ENCODE measurements at regions not wholly inside any gene's neighbourhood (a gene's known extent, or its start where the extent isn't known, plus 50 kb on each side); places are given as distances from the start of the nearest gene placed in this dataset.

DNA sequence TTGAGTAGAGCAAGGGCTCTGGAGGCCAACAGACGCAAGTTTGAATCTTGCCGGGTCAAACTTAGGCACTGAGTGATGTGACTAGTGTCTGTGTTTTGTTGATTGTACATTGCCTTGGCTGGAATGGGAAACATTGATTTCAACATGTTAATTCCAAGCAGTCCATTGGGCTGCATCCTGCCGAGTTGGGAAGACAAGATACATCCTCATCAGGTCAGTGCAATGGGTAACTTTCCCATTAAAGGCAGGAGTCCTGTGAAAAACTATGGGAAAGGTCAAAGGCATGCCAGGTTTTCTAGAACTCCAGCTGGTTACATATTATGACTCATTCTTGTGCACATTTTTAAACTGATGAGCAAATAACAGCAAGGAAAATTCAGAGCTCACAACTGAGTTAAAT lies 126.5 kb upstream of the ABCA1 start:
- Mint-ChIP-seq H3K27me3 (ENCODE audit: unreplicated experiment) (peaks cover 4% of the 10 kb centered on the region), H3K4me3 (ENCODE audit: unreplicated experiment) (no peak overlapping the region), H3K9me3 (ENCODE audit: unreplicated experiment) (no peaks in the 10 kb centered on the region), H3K4me1 (ENCODE audit: unreplicated experiment) (no peaks in the 10 kb centered on the region), H3K27ac (ENCODE audit: unreplicated experiment) (no peak overlapping the region), H3K36me3 (ENCODE audit: low read depth, unreplicated experiment) (no peaks in the 10 kb centered on the region)
- no peak for DNase-seq (ENCODE audit: low spot score)
- TF ChIP-seq, protein P1, sequence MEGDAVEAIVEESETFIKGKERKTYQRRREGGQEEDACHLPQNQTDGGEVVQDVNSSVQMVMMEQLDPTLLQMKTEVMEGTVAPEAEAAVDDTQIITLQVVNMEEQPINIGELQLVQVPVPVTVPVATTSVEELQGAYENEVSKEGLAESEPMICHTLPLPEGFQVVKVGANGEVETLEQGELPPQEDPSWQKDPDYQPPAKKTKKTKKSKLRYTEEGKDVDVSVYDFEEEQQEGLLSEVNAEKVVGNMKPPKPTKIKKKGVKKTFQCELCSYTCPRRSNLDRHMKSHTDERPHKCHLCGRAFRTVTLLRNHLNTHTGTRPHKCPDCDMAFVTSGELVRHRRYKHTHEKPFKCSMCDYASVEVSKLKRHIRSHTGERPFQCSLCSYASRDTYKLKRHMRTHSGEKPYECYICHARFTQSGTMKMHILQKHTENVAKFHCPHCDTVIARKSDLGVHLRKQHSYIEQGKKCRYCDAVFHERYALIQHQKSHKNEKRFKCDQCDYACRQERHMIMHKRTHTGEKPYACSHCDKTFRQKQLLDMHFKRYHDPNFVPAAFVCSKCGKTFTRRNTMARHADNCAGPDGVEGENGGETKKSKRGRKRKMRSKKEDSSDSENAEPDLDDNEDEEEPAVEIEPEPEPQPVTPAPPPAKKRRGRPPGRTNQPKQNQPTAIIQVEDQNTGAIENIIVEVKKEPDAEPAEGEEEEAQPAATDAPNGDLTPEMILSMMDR (IDR thresholded peaks at IDR 0.05; ENCODE audit: unreplicated experiment) = no peak

DNA sequence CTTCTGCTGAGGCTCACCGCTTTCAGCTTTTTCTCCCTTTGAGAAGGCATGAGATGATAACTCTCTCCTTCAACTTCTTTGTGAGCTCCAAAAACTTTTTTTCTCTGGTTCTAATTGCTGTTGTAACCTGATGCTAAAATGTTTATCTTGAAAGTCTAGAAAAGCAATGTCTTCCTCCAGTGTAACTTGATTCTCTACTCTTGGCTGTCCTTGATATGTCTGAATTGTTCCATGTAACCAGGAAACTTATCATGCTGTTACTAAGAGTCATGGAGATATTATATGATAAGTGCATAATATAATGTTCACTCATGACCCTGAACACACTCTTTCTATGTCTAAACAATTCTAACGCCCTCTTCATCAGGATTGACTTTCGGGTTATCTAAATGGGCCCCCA lies 128.0 kb upstream of the ABCA1 start:
- Mint-ChIP-seq H3K36me3 (ENCODE audit: low read depth, unreplicated experiment) (no peaks in the 10 kb centered on the region), H3K27me3 (ENCODE audit: unreplicated experiment) (peaks cover 1% of the 10 kb centered on the region), H3K4me1 (ENCODE audit: unreplicated experiment) (no peaks in the 10 kb centered on the region), H3K9me3 (ENCODE audit: unreplicated experiment) (no peaks in the 10 kb centered on the region), H3K4me3 (ENCODE audit: unreplicated experiment) (no peak overlapping the region), H3K27ac (ENCODE audit: unreplicated experiment) (no peak overlapping the region)
- TF ChIP-seq, protein P1 (IDR thresholded peaks at IDR 0.05; ENCODE audit: unreplicated experiment) = no peak
- DNase-seq (ENCODE audit: low spot score) = no peak

DNA sequence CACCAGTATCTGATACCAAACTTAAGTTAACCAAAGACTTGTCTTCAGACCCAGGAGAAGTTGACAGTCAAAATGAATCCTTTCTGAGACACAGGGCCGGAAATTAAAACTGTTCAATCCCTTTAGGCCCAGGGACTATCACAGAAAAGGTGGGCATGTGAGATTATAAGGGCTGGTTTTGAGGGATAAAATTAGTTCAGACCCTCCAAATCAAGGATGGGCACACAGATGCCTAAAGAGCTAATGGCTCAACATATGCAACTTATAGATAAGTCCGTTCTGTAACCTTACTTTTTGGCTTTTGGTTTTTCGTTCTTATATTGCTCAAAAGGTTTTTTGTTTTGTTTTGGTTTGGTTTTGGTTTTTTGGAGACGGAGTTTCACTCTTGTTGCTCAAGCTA lies 129.6 kb upstream of the ABCA1 start:
- TF ChIP-seq, protein P1 (IDR thresholded peaks at IDR 0.05; ENCODE audit: unreplicated experiment) = no peak

DNA sequence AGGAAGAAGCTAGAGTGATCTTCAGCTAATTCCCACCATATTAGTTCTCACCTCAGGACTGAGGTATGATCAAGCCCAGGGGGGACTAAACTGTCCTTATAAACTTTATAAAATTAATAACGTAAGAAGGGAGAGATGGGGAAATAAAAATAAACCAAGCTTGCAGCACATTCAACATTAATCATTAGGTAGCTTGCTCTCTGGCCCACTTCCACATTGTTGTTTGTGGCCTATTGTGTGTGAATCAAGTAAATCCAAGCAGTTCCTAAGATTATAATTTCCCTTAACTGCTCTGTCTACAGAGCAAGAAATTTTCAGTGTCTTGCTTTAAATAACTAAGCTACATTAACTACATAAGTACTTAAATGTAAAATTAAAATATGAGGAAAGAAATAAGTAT lies 131.3 kb upstream of the ABCA1 start:
- Mint-ChIP-seq H3K27ac (ENCODE audit: unreplicated experiment) (no peak overlapping the region), H3K27me3 (ENCODE audit: unreplicated experiment) (peaks cover 7% of the 10 kb centered on the region), H3K4me3 (ENCODE audit: unreplicated experiment) (no peak overlapping the region), H3K9me3 (ENCODE audit: unreplicated experiment) (no peaks in the 10 kb centered on the region), H3K4me1 (ENCODE audit: unreplicated experiment) (no peaks in the 10 kb centered on the region), H3K36me3 (ENCODE audit: low read depth, unreplicated experiment) (no peaks in the 10 kb centered on the region)
- no peak for DNase-seq (ENCODE audit: low spot score)
- TF ChIP-seq, protein P1 (IDR thresholded peaks at IDR 0.05; ENCODE audit: unreplicated experiment) = no peak

More for the DNA sequence above, 129.6 kb upstream of the ABCA1 start:
- no peak for DNase-seq (ENCODE audit: low spot score)
- H3K36me3 Mint-ChIP-seq (ENCODE audit: low read depth, unreplicated experiment) = no peaks in the 10 kb centered on the region
- no peak overlapping the region for H3K4me3 Mint-ChIP-seq (ENCODE audit: unreplicated experiment)
- no peaks in the 10 kb centered on the region for H3K4me1 Mint-ChIP-seq (ENCODE audit: unreplicated experiment)
- H3K9me3 Mint-ChIP-seq (ENCODE audit: unreplicated experiment) = no peaks in the 10 kb centered on the region
- H3K27me3 Mint-ChIP-seq (ENCODE audit: unreplicated experiment) = peaks cover 5% of the 10 kb centered on the region
- no peak overlapping the region for H3K27ac Mint-ChIP-seq (ENCODE audit: unreplicated experiment)

DNA sequence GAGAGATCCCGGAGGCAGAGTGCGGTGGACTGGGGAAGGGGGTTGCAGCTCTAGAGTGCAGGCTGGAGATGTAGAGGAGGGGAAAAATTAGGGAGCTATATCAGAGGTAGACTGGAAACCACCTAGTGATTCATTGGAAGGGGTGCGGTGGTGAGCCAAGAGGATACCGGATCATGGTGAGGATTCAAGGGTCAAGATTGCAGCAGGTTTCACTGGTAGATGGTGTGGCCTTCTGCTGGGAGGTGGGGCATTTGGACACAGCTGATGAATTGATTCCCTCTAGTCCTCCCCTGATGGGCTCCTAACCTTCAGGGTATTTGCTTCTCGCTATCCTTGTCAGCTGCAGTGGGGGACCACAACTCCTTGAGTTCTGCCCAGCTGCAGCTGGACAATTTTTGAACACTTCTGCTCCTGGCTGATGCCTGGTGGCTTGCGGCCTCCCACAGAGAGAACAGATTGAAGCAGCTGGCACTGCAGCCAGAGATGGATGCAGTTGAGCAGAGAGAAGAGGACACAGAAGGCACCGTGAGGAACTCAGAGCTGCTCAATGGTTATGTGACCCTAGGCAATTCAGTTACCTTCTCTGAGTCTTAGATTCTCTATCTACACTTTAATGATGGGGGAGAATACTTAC lies 134.4 kb upstream of the ABCA1 start:
- H3K4me3 Mint-ChIP-seq (ENCODE audit: unreplicated experiment) = no peak overlapping the region
- no peak overlapping the region for H3K27ac Mint-ChIP-seq (ENCODE audit: unreplicated experiment)
- no peak for DNase-seq (ENCODE audit: low spot score)
- H3K4me1 Mint-ChIP-seq (ENCODE audit: unreplicated experiment) = no peaks in the 10 kb centered on the region
- H3K27me3 Mint-ChIP-seq (ENCODE audit: unreplicated experiment) = peaks cover 9% of the 10 kb centered on the region
- TF ChIP-seq, protein P1 (IDR thresholded peaks at IDR 0.05; ENCODE audit: unreplicated experiment) = no peak
- H3K36me3 Mint-ChIP-seq (ENCODE audit: low read depth, unreplicated experiment) = no peaks in the 10 kb centered on the region
- H3K9me3 Mint-ChIP-seq (ENCODE audit: unreplicated experiment) = no peaks in the 10 kb centered on the region
